Chondrocyte (in vitro differentiated cells): ENCODE measurements at regions not wholly inside any gene's neighbourhood (a gene's known extent, or its start where the extent isn't known, plus 50 kb on each side); places are given as distances from the start of the nearest gene placed in this dataset.

ENCODE experiments used
- DNase-seq: peaks from one replicate; pipeline ENCODE4 v3.0.0; 2021; ENCODE audit warnings: mixed read lengths, low spot score
- H3K27ac Mint-ChIP-seq: one replicate; pipeline ENCODE4 v1.8.0; 2021; ENCODE audit warnings: mild to moderate bottlenecking, moderate library complexity, mixed read lengths; ENCODE audit not compliant: unreplicated experiment
- H3K27me3 Mint-ChIP-seq: 2 replicates; pipeline ENCODE4 v1.8.0; 2021; ENCODE audit warnings: low read depth, mixed read lengths
- H3K36me3 Mint-ChIP-seq: 2 replicates; pipeline ENCODE4 v1.8.0; 2021; ENCODE audit warnings: low read depth, mixed read lengths
- H3K4me1 Mint-ChIP-seq: 2 replicates; pipeline ENCODE4 v1.8.0; 2021; ENCODE audit warnings: low read depth, mild to moderate bottlenecking, mixed read lengths
- H3K4me3 Mint-ChIP-seq: one replicate; pipeline ENCODE4 v1.8.0; 2021; ENCODE audit warnings: mild to moderate bottlenecking, moderate library complexity, mixed read lengths; ENCODE audit not compliant: unreplicated experiment
- H3K9me3 Mint-ChIP-seq: 2 replicates; pipeline ENCODE4 v1.8.0; 2021; ENCODE audit warnings: low read depth, mixed read lengths
- CTCF ChIP-seq: fragments of 200-600 bp; sonication (generic); IDR thresholded peaks from 2 replicates; pipeline ENCODE4 v1.5.0; 2021; ENCODE audit warnings: antibody characterized with exemption, mild to moderate bottlenecking, moderate library complexity

DNA sequence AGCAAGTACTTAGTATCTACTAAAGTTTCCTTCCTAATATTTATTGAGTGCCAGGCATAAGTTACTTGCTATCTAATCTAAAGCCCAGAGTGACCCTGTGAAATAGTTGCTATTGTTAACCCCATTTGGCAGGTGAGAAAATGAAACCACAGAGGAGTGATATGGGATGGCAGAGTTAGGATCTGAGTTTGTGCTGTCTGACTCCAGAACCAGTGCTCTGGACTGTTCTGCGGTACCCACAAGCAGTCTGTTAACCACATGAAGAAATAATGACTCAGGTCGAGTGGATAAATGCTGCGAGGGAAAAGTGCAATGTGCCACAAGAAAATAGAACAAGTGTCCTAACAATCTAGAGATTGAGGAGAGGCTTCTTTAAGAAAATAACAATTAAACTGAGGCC lies 60.7 kb upstream of the GZMB start:
- no peak for DNase-seq
- Mint-ChIP-seq H3K4me3 (no peak overlapping the region), H3K27ac (no peak overlapping the region), H3K9me3 (no peaks in the 10 kb centered on the region), H3K36me3 (no peaks in the 10 kb centered on the region), H3K4me1 (no peaks in the 10 kb centered on the region), H3K27me3 (peaks cover 17% of the 10 kb centered on the region)
- no peak for TF ChIP-seq CTCF

DNA sequence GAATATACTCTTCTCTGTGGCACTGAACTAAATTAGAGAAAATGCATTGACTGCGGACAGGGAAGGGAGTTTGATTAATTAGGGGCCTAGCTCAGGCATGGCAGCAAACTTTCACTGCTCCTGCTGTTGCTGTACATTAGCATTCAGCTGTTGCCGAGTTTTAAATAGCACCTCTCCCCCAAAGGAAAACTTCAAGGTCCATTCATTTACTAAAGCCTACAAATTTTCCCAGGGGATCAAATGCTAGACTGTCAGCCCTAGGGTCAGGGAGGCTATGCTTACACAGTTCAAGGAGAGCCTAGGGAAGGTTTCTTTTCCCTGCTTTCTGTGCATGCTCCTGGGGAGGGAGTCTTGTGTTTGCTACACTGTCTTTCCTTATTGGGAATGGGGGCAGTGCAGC lies 60.0 kb upstream of the GZMB start:
- TF ChIP-seq CTCF: no peak
- DNase-seq: no peak
- Mint-ChIP-seq H3K27ac (no peak overlapping the region), H3K4me3 (no peak overlapping the region), H3K27me3 (peaks cover 19% of the 10 kb centered on the region), H3K36me3 (no peaks in the 10 kb centered on the region), H3K9me3 (no peaks in the 10 kb centered on the region), H3K4me1 (no peaks in the 10 kb centered on the region)

DNA sequence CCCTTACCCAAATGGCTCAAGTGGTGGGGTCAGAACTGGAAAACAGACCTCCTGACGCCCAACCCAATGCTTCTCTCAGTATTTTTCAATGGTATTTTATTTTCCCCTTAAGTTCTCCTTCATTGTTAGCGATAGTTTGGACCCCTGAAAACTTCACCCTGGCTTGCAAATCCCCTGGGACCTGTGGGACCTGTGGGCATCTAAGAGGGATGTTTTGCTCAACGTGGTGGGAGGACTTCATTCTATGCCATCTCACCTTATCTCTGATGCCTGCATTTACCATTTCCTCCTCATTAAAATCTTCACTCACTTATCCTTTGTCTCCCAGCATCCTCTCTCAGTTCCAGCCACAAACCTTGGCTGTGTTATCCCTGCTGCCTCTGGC lies 59.4 kb upstream of the GZMB start:
- TF ChIP-seq CTCF: no peak
- Mint-ChIP-seq H3K4me1 (no peaks in the 10 kb centered on the region), H3K36me3 (no peaks in the 10 kb centered on the region), H3K4me3 (no peak overlapping the region), H3K27ac (no peak overlapping the region), H3K27me3 (peaks cover 24% of the 10 kb centered on the region), H3K9me3 (no peaks in the 10 kb centered on the region)
- DNase-seq: no peak

DNA sequence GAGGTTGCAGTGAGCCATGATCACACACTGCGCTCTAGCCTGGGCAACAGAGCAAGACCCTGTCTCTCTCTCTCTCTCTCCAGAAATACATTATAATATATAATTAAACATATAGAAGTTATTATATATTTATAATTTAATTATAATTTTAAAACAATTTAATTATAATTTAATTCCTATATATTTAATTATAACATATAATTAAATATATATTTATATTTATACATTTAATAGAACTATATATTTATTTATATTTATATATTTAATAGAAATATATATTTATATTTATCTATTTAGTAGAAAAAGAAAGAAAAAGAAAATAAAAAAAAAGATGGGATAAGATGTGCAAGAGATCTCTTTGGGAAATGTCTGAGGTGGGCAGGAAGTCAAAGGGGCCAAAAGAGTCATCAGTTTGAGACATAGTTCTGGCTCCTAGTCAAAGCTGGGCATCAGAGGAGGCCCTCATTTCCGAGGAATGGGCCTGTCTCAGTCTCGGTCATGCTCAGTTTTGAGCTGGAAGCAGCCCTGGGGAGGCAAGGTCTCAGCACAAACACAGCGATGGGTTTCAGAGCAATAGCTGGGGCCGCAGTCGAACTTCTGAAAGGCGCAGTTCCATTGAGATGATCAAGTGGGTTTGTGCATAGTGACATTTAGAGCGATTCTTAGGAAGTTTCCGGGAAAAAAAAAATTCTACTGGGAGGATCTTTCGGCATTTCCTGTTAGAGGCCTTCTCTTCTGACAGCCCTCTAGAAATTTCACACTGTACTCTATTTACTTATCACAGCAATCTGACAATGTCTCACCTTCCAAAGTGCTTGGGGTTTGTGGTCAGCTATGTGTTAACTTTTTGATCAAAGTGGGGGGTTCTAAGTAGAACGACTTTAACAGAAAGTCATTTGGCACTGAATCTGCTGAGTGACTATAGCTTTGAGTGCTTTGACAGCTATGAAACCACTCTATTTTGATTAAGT lies 58.7 kb upstream of the GZMB start:
- no peak for DNase-seq
- Mint-ChIP-seq H3K36me3 (no peaks in the 10 kb centered on the region), H3K27ac (no peak overlapping the region), H3K27me3 (peaks cover 29% of the 10 kb centered on the region), H3K4me3 (no peak overlapping the region), H3K4me1 (no peaks in the 10 kb centered on the region), H3K9me3 (no peaks in the 10 kb centered on the region)
- no peak for TF ChIP-seq CTCF

DNA sequence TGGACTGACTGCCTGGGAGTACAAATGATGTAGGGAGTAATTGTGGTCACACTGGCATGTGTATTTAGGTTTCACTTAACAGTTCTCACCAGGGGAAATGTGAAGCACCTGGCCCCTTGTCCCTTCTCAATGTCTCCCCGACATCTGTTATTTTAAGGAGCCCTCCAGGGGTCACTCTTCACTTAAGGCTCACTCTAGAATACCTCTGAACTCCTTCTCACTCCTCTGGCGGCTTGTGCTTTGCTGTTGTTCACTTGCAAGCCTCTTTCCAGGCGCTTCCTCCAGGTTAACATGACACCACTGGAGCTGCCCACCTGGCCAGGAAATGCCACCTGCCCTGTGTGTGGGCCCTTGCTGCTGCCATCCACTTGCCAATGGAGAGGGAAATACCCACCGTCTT lies 56.5 kb upstream of the GZMB start:
- no peaks in the 10 kb centered on the region for H3K9me3 Mint-ChIP-seq
- DNase-seq: no peak
- no peaks in the 10 kb centered on the region for H3K36me3 Mint-ChIP-seq
- no peak overlapping the region for H3K4me3 Mint-ChIP-seq
- no peak overlapping the region for H3K27ac Mint-ChIP-seq
- TF ChIP-seq CTCF: no peak
- peaks cover 37% of the 10 kb centered on the region for H3K27me3 Mint-ChIP-seq
- H3K4me1 Mint-ChIP-seq: no peaks in the 10 kb centered on the region
